GM18907 (cell line): ENCODE measurements at regions not wholly inside any gene's neighbourhood (a gene's known extent, or its start where the extent isn't known, plus 50 kb on each side); places are given as distances from the start of the nearest gene placed in this dataset.
A peak's percentile ranks its signal among the peaks of the same experiment; 100 is the strongest.

ENCODE experiments used
- ATAC-seq: cut with Tn5 transposase; IDR thresholded peaks from one replicate; pipeline ENCODE4 v1.9.1; 2021; ENCODE audit warnings: mild to moderate bottlenecking, moderate library complexity; ENCODE audit not compliant: unreplicated experiment

DNA sequence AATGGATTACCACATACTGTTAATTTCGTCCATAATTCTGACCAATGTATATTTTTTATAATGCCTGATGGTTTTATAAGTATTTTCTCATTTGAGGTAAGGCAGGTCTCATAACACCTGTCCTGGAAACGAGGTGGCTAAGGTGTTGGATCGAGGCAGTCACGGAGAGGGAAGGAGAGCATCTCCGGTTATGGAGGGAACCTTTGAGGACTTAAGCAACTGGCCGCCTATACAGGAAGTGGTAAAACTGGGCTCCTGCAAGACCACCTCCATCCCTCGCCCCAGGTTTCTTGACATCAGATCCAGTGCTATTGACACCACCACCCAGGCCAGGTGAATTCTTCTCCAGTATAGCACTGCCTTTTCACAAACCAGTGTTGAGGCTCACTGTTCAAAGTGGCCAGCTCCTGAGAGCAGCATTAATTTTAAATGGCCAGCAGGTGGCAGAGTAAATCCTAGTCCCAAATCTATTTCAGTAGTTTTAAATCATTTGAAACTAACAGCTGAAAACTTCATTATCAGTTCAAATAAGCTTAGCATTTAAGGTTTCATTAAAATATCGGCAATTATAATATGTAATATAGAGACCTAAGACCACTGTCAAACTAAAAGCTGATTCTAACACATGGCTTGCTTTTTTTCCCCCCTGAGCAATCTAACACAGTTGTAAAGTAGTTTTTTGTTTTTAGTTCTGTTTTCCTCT, 100.8 kb downstream of the PPM1A start:
- ATAC-seq, result peak; percentile 75

- no peak for ATAC-seq
Measured at GRCh38 chr14:60350366-60350720, 101.3 kb downstream of the PPM1A start.

DNA sequence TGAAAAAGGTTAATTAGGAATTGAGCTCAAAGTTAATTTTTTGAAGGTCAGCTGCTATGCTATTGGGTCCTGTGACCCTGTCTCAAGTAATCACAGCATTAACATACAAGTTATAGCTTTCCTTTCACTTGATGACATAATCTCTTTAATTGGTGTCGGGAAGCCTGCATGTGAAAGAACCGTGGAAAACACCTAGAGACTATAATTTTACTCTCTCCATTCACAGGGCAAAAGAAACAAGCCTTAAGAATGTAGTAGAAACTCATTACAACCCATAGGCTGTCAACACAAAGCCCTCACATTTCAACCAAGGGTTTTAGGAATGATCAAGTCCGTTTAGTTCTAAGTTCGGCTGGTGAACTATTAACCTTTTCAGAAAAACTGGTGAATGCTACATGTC, 104.4 kb downstream of the PPM1A start:
- no peak for ATAC-seq

DNA sequence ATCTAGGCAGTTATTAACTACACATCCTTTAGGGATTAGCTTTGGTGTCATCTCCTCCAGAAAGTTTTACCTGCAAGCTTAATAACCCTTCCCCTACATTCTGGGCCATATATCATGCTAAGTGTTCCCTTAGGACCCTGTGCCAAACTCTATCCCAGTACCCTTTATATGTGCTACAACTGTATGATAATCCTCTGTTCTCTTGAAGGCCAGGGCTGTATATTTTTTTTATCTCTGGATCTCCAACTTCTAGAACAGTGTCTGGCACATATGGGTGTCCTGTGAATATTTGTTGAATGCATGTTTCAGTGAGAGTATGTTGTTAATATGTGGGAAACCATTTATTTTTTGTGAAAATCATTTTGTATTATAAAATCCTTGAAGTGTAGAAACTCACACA, 106.7 kb downstream of the PPM1A start:
- ATAC-seq, result no peak

- no peak for ATAC-seq
Measured at GRCh38 chr14:60356386-60356785, 107.4 kb downstream of the PPM1A start.

GRCh38 chr14:60356906-60357550, 108.0 kb downstream of the PPM1A start:
- no peak for ATAC-seq

DNA sequence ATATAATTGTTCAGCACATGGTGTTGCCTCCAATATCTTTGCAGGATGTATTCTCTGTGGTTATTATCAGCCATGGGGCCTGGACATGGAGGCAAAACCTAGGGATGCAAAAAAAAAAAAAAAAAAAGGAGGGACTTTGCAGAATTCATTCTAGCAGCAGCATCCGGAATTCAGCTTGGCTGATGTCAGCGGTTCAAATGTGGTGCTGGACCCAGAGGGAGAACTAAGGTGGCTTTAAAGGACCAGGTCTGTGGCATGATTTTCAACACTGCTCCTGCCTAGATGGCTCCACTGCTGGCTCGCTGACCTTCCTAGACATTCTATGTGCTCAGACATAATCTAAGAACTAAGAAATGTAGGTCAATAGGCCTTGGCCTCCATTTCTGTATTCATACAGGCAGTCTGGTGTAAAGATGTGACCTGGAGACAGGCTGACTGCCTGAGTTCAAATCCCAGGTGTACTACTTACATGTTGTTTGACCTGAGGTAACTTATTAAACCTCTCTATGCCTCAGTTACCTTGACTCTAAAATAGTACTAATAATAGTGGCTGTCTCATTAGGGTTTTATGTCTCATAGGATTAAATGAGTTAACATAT, 108.6 kb downstream of the PPM1A start:
- ATAC-seq, result no peak

- no peak for ATAC-seq
Measured at GRCh38 chr14:60363275-60363674, 114.3 kb downstream of the PPM1A start.

DNA sequence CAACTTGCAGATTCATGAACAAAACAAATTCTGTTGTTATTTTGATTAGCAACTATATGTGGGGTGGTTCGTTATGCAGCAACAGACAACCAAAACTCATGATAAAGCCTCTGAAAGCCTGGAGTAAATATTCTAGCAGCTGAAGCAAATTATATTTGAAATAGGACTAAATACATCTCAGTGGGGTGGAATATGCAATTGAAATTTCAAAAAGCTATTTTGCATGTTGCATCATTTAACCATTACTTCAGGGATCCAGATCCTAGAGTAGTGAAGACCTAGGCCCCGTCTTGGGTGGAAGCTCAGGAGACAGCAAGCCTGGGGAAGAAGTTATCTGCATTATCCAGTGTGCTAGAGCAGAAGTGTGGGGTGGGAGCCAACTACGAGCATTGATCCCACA, 114.7 kb downstream of the PPM1A start:
- ATAC-seq, result no peak

DNA sequence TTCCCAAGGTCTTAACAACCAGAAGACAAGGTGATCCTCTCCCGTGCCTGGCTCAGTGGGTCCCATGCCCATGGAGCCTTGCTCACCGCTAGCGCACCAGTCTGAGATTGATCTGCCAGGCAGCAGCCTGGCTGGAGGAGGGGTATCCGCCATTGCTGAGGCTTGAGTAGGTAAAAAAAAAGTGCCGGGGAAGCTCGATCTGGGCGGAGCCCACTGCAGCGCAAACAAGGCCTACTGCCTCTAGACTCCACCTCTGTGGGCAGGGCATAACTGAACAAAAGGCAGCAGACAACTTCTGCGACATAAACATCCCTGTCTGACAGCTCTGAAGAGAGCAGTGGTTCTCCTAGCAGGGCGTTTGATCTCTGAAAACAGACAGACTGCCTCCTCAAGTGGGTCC, 104.0 kb downstream of the C14orf39 start:
- no peak for ATAC-seq
